HG03457 (cell line): ENCODE measurements at regions not wholly inside any gene's neighbourhood (a gene's known extent, or its start where the extent isn't known, plus 50 kb on each side); places are given as distances from the start of the nearest gene placed in this dataset.
"Not testable (repeated sequence)": the region's sequence is repeated elsewhere in the genome, so short reads cannot be mapped to it uniquely, and the experiment has no call there.

Source experiments
- ATAC-seq: cut with Tn5 transposase; IDR thresholded peaks from one replicate; pipeline ENCODE4 v1.9.1; 2021; ENCODE audit warnings: moderate number of reproducible peaks; ENCODE audit not compliant: unreplicated experiment

GRCh38 chr9:71632776-71633175, 135.5 kb downstream of the CEMIP2 start:
- ATAC-seq = no peak

- no peak for ATAC-seq
Measured at GRCh38 chr9:71630377-71630995, 137.8 kb downstream of the CEMIP2 start.

- ATAC-seq = no peak
Measured at GRCh38 chr9:71629578-71630215, 138.6 kb downstream of the CEMIP2 start.

GRCh38 chr9:71628247-71628646, 140.1 kb downstream of the CEMIP2 start:
- no peak for ATAC-seq

GRCh38 chr9:71627537-71627936, 140.8 kb downstream of the CEMIP2 start:
- ATAC-seq = no peak

GRCh38 chr9:71626395-71626794, 141.9 kb downstream of the CEMIP2 start:
- ATAC-seq = no peak

GRCh38 chr9:71624728-71625127, 143.6 kb downstream of the CEMIP2 start:
- no peak for ATAC-seq

GRCh38 chr9:71620746-71621145, 147.6 kb downstream of the CEMIP2 start:
- ATAC-seq = no peak

GRCh38 chr9:71620331-71620730, 148.0 kb downstream of the CEMIP2 start:
- no peak for ATAC-seq

GRCh38 chr9:71619926-71620325, 148.4 kb downstream of the CEMIP2 start:
- ATAC-seq = no peak

GRCh38 chr9:71614409-71615010, 153.8 kb downstream of the CEMIP2 start:
- ATAC-seq = no peak

- ATAC-seq = no peak
Measured at GRCh38 chr9:71612889-71613288, 155.4 kb downstream of the CEMIP2 start.

- no peak for ATAC-seq
Measured at GRCh38 chr9:71609448-71609830, 158.9 kb downstream of the CEMIP2 start.

- ATAC-seq = no peak
Measured at GRCh38 chr9:71608825-71609447, 159.4 kb downstream of the CEMIP2 start.

- ATAC-seq = no peak
Measured at GRCh38 chr9:71608021-71608420, 160.3 kb downstream of the CEMIP2 start.

- no peak for ATAC-seq
Measured at GRCh38 chr9:71607461-71607881, 160.8 kb downstream of the CEMIP2 start.

GRCh38 chr9:71604197-71605063, 163.9 kb downstream of the CEMIP2 start:
- ATAC-seq = peak; percentile 87

- ATAC-seq = peak; percentile 64
Measured at GRCh38 chr9:71602652-71603051, 165.7 kb downstream of the CEMIP2 start.

GRCh38 chr9:71595762-71596161, 172.6 kb downstream of the CEMIP2 start:
- not testable (repeated sequence) for ATAC-seq

- no peak for ATAC-seq
Measured at GRCh38 chr9:71594541-71594940, 173.8 kb downstream of the CEMIP2 start.

- ATAC-seq = no peak
Measured at GRCh38 chr9:71592400-71592799, 175.9 kb downstream of the CEMIP2 start.
